ENCODE measurements at regions not wholly inside any gene's neighbourhood (a gene's known extent, or its start where the extent isn't known, plus 50 kb on each side); places are given as distances from the start of the nearest gene placed in this dataset.

- no peaks in the 10 kb centered on the region for H3K9me1 ChIP-seq (replicated peaks; ENCODE audit: control insufficient read depth, extremely low read depth, insufficient read depth, low read length)
- intact Hi-C loops (cut with micrococcal nuclease) (no loop called here), dilution Hi-C loops (cut with MboI; ENCODE audit: extremely low pct_ligation_motif_present, low sequenced_read_pairs) (no loop called here)
- H3K27ac ChIP-seq (ENCODE audit: insufficient read depth, low read depth, low read length): no peak overlapping the region
- no peaks in the 10 kb centered on the region for H3K4me1 ChIP-seq (ENCODE audit: control insufficient read depth, extremely low read depth, insufficient read depth, low read length)
- H3K79me2 ChIP-seq (ENCODE audit: control insufficient read depth, insufficient read depth, low read length): no peaks in the 10 kb centered on the region
- no peak overlapping the region for H3K4me3 ChIP-seq (replicated peaks in 1 of 3; ENCODE audit: insufficient read depth in 1 of 3, low read depth in 1 of 3, low read length in 3 of 3)
- no peaks in the 10 kb centered on the region for H4K20me1 ChIP-seq (replicated peaks; ENCODE audit: control insufficient read depth, extremely low read depth, insufficient read depth, low read length)
- no peaks in the 10 kb centered on the region for H3K9me3 ChIP-seq (replicated peaks; ENCODE audit: control insufficient read depth, insufficient read depth, low read length)
- DNase-seq (ENCODE audit: low read depth, low spot score): no peak
- no peaks in the 10 kb centered on the region for H3K27me3 ChIP-seq (ENCODE audit: control insufficient read depth in 2 of 2, insufficient read depth in 2 of 2, low read length in 2 of 2)
- no peak overlapping the region for H3K4me2 ChIP-seq (ENCODE audit: insufficient read depth, low read length)
- ChIA-PET POLR2A (no interaction called here), CTCF (no interaction called here)
- H3K9ac ChIP-seq (replicated peaks; ENCODE audit: extremely low read depth, insufficient read depth, low read length): no peak overlapping the region
- H2AFZ ChIP-seq (ENCODE audit: low read depth, low read length): no peak overlapping the region
- TF ChIP-seq POLR2AphosphoS5 (IDR thresholded peaks at IDR 0.05; ENCODE audit: insufficient read depth, low read depth, low read length) (no peak), GATA2 (IDR thresholded peaks at IDR 0.05; ENCODE audit: insufficient read depth, insufficient read length, low read depth, low read length) (no peak), POLR2A (IDR thresholded peaks at IDR 0.05; ENCODE audit: low read depth, low read length) (no peak), JUN (IDR thresholded peaks at IDR 0.05; ENCODE audit: borderline replicate concordance, insufficient read depth, insufficient read length, low read depth) (no peak), EZH2 (IDR thresholded peaks at IDR 0.05; ENCODE audit: borderline replicate concordance, low read depth, low read length, severe bottlenecking) (no peak), FOS (IDR thresholded peaks at IDR 0.05; ENCODE audit: borderline replicate concordance, insufficient read depth, low read length) (no peak), MAX (IDR thresholded peaks at IDR 0.05; ENCODE audit: insufficient read depth, insufficient read length) (no peak), MYC (IDR thresholded peaks at IDR 0.05; ENCODE audit: low read depth, low read length) (no peak)
- TF ChIP-seq, protein P1, sequence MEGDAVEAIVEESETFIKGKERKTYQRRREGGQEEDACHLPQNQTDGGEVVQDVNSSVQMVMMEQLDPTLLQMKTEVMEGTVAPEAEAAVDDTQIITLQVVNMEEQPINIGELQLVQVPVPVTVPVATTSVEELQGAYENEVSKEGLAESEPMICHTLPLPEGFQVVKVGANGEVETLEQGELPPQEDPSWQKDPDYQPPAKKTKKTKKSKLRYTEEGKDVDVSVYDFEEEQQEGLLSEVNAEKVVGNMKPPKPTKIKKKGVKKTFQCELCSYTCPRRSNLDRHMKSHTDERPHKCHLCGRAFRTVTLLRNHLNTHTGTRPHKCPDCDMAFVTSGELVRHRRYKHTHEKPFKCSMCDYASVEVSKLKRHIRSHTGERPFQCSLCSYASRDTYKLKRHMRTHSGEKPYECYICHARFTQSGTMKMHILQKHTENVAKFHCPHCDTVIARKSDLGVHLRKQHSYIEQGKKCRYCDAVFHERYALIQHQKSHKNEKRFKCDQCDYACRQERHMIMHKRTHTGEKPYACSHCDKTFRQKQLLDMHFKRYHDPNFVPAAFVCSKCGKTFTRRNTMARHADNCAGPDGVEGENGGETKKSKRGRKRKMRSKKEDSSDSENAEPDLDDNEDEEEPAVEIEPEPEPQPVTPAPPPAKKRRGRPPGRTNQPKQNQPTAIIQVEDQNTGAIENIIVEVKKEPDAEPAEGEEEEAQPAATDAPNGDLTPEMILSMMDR (IDR thresholded peaks at IDR 0.05; ENCODE audit: extremely low read depth in 1 of 2, insufficient read depth in 1 of 2, low read depth in 1 of 2, low read length in 2 of 2): no peak
- no peak for FAIRE-seq
- no peaks in the 10 kb centered on the region for H3K36me3 ChIP-seq (ENCODE audit: control insufficient read depth in 2 of 2, extremely low read depth in 1 of 2, insufficient read depth in 2 of 2, low read length in 2 of 2)
- no TSS peak for BruUV-seq (replicated peaks)
Measured at GRCh38 chr16:13545271-13545670, 374.7 kb upstream of the ERCC4 start.

Data from endothelial cell of umbilical vein (primary cell).